ENCODE measurements at regions not wholly inside any gene's neighbourhood (a gene's known extent, or its start where the extent isn't known, plus 50 kb on each side); places are given as distances from the start of the nearest gene placed in this dataset.

DNA sequence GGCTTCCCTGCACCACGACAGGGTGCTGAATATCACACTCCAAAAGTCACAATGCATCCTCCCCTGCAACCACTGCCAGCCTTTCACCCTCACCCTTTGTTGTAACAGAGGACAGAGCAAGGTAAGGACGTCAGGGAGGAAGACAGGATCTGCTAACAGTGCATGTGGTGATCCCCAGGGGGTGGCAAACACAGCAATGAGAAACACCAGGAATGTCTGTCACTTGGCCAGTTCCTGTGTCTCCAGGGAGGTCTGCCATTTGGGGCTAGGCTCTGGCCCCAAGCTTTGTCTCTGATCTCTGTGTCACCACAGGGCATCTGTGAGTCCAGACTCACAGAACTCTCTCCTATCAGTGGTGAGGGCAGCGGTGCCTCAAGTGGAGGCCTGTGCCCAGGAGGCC lies 54.3 kb upstream of the SLC24A5 start:
- H3K27ac ChIP-seq (ENCODE audit: low read depth, low read length): no peak overlapping the region
- H4K91ac ChIP-seq (replicated peaks; ENCODE audit: insufficient read length, low read length): no peak overlapping the region
- no peaks in the 10 kb centered on the region for H4K20me1 ChIP-seq (replicated peaks in 1 of 2; ENCODE audit: control insufficient read depth in 1 of 2, insufficient read depth in 2 of 2, low read length in 2 of 2)
- H3K56ac ChIP-seq (replicated peaks; ENCODE audit: insufficient read length, low read depth, low read length): no peak overlapping the region
- no peak overlapping the region for H3K4me3 ChIP-seq (ENCODE audit: extremely low read depth in 1 of 4, insufficient read depth in 2 of 4, low read depth in 3 of 4, low read length in 4 of 4)
- no peak overlapping the region; the same call in 1 of the 2 replicates for H4K8ac ChIP-seq (ENCODE audit: extremely low read depth, insufficient read depth, low read length)
- no peaks in the 10 kb centered on the region for H3K23me2 ChIP-seq (ENCODE audit: low read depth, low read length)
- no peak overlapping the region for H3K4me2 ChIP-seq (ENCODE audit: insufficient read depth in 1 of 2, low read depth in 2 of 2, low read length in 2 of 2)
- CTCF ChIA-PET (ENCODE audit: partially characterized antibody): interaction anchor here (0.7 to 1.0 kb wide), 2 partner anchors 72 to 175 kb away, joined by 3 read pairs; no protein-coding TSS in a partner anchor
- no peak overlapping the region for H2BK20ac ChIP-seq (ENCODE audit: low read length)
- no peaks in the 10 kb centered on the region for H3K9me3 ChIP-seq (ENCODE audit: insufficient read depth in 2 of 2, low read depth in 1 of 2, low read length in 1 of 2)
- H3K36me3 ChIP-seq (ENCODE audit: control insufficient read depth in 2 of 4, insufficient read depth in 4 of 4, low read length in 3 of 4): no peaks in the 10 kb centered on the region
- H2BK5ac ChIP-seq (ENCODE audit: low read depth, low read length): no peak overlapping the region
- DNase-seq (ENCODE audit: low read depth in 1 of 2, low spot score in 2 of 2) (no peak), FAIRE-seq (no peak)
- no peak overlapping the region for H3K9ac ChIP-seq (replicated peaks in 1 of 4; ENCODE audit: extremely low read depth in 1 of 4, low read depth in 3 of 4, low read length in 3 of 4)
- no peak overlapping the region for H2BK12ac ChIP-seq (ENCODE audit: low read depth, low read length)
- H3K23ac ChIP-seq (ENCODE audit: insufficient read length): no peak overlapping the region
- H3K4me1 ChIP-seq (replicated peaks in 1 of 4; ENCODE audit: control insufficient read depth in 3 of 4, insufficient read depth in 4 of 4, low read length in 3 of 4): no peaks in the 10 kb centered on the region; a peak in 1 of 7 replicates
- no peaks in the 10 kb centered on the region; the same call in 1 of the 2 replicates for H3K79me1 ChIP-seq (ENCODE audit: low read depth, low read length)
- H2BK120ac ChIP-seq (replicated peaks; ENCODE audit: low read depth, low read length): no peak overlapping the region
- H2AFZ ChIP-seq (ENCODE audit: low read length): no peak overlapping the region
- WGBS, 2 experiments (ENCODE audit: extremely low coverage in 1 of 2, insufficient coverage in 1 of 2, insufficient read length in 1 of 2, insufficient replicate concordance in 2 of 2, low coverage in 1 of 2, low lambda C conversion rate in 2 of 2, missing lambda C conversion rate in 1 of 2): 94% methylated on average over 2 of the region's 3 CpGs; no CpG with 5 or more reads in 1 of the 2 experiments
- H3K18ac ChIP-seq (ENCODE audit: extremely low read depth, low read length): no peak overlapping the region
- POLR2A ChIA-PET (ENCODE audit: partially characterized antibody): no interaction called here
- H3K14ac ChIP-seq (ENCODE audit: insufficient read length): no peak overlapping the region
- no peak overlapping the region for H3K4ac ChIP-seq (replicated peaks; ENCODE audit: insufficient read length, low read depth, low read length)
- H2BK15ac ChIP-seq (ENCODE audit: low read length): peak overlapping the region; percentile 73; the same call in 1 of the 2 replicates
- H4K5ac ChIP-seq (ENCODE audit: insufficient read length, low read depth, low read length): no peak overlapping the region
- H2AK5ac ChIP-seq (ENCODE audit: low read depth, low read length): no peak overlapping the region
- H3K27me3 ChIP-seq (replicated peaks in 1 of 4; ENCODE audit: control insufficient read depth in 3 of 4, extremely low read depth in 1 of 4, insufficient read depth in 3 of 4, low read length in 3 of 4): no peaks in the 10 kb centered on the region
- no peaks in the 10 kb centered on the region for H3K79me2 ChIP-seq (ENCODE audit: control insufficient read depth in 1 of 2, insufficient read depth in 2 of 2, low read length in 2 of 2)
- TF ChIP-seq TEAD4 (IDR thresholded peaks at IDR 0.05; ENCODE audit: low read depth, low read length) (no peak), SIRT6 (IDR thresholded peaks at IDR 0.05; ENCODE audit: low read length) (no peak), SIX5 (IDR thresholded peaks at IDR 0.05; ENCODE audit: low read depth, low read length) (no peak), BCL11A (IDR thresholded peaks at IDR 0.05; ENCODE audit: low read depth in 2 of 2, low read length in 2 of 2) (no peak), SRF (IDR thresholded peaks at IDR 0.05; ENCODE audit: low read depth, low read length) (no peak), GABPA (IDR thresholded peaks at IDR 0.05; ENCODE audit: borderline replicate concordance, insufficient read depth, low read length) (no peak), CTBP2 (IDR thresholded peaks at IDR 0.05; ENCODE audit: borderline replicate concordance, insufficient read depth, insufficient read length, low read length) (no peak), EZH2 (IDR thresholded peaks at IDR 0.05; ENCODE audit: low read depth, low read length, severe bottlenecking) (no peak), NRF1 (IDR thresholded peaks at IDR 0.05; ENCODE audit: low read depth, low read length) (no peak), POU5F1 (IDR thresholded peaks at IDR 0.05; ENCODE audit: low read depth, low read length) (no peak), JUN (IDR thresholded peaks at IDR 0.05; ENCODE audit: low read depth, low read length) (no peak)
- TF ChIP-seq, protein P1, sequence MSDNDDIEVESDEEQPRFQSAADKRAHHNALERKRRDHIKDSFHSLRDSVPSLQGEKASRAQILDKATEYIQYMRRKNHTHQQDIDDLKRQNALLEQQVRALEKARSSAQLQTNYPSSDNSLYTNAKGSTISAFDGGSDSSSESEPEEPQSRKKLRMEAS (IDR thresholded peaks at IDR 0.05): no peak
- TF ChIP-seq, protein P2, sequence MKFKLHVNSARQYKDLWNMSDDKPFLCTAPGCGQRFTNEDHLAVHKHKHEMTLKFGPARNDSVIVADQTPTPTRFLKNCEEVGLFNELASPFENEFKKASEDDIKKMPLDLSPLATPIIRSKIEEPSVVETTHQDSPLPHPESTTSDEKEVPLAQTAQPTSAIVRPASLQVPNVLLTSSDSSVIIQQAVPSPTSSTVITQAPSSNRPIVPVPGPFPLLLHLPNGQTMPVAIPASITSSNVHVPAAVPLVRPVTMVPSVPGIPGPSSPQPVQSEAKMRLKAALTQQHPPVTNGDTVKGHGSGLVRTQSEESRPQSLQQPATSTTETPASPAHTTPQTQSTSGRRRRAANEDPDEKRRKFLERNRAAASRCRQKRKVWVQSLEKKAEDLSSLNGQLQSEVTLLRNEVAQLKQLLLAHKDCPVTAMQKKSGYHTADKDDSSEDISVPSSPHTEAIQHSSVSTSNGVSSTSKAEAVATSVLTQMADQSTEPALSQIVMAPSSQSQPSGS (IDR thresholded peaks at IDR 0.05; ENCODE audit: low read length): no peak
